Activated naive CD4-positive, alpha-beta T cell treated with Interleukin-2 at 50 U/mL for 16 hours (primary cell): ENCODE measurements at regions not wholly inside any gene's neighbourhood (a gene's known extent, or its start where the extent isn't known, plus 50 kb on each side); places are given as distances from the start of the nearest gene placed in this dataset.
"Not testable (repeated sequence)": the region's sequence is repeated elsewhere in the genome, so short reads cannot be mapped to it uniquely, and the experiment has no call there.

Experiments used
- DNase-seq: peaks from one replicate; pipeline ENCODE4 v3.0.0-alpha.2; 2020

GRCh38 chr15:32536507-32537172 lies 56.6 kb upstream of the GOLGA8N start:
- peak; percentile 24 for DNase-seq

- DNase-seq, result not testable (repeated sequence)
Observed at GRCh38 chr15:32536057-32536493, 57.2 kb upstream of the GOLGA8N start.

- DNase-seq, result not testable (repeated sequence)
Observed at GRCh38 chr15:32535150-32535898, 57.9 kb upstream of the GOLGA8N start.

GRCh38 chr15:32522900-32523299 lies 67.5 kb upstream of the GOLGA8O start:
- DNase-seq, result not testable (repeated sequence)

GRCh38 chr15:32522421-32522820 lies 67.0 kb upstream of the GOLGA8O start:
- DNase-seq, result not testable (repeated sequence)

- DNase-seq, result not testable (repeated sequence)
Observed at GRCh38 chr15:32518976-32519375, 63.5 kb upstream of the GOLGA8O start.

- not testable (repeated sequence) for DNase-seq
Observed at GRCh38 chr15:32518013-32518412, 62.6 kb upstream of the GOLGA8O start.

GRCh38 chr15:32516954-32517353 lies 61.5 kb upstream of the GOLGA8O start:
- DNase-seq, result not testable (repeated sequence)

- DNase-seq, result not testable (repeated sequence)
Observed at GRCh38 chr15:32513378-32513777, 57.9 kb upstream of the GOLGA8O start.

- not testable (repeated sequence) for DNase-seq
Observed at GRCh38 chr15:32510027-32510426, 54.6 kb upstream of the GOLGA8O start.

- not testable (repeated sequence) for DNase-seq
Observed at GRCh38 chr15:32508081-32508480, 52.6 kb upstream of the GOLGA8O start.

GRCh38 chr15:32506787-32507186 lies 51.4 kb upstream of the GOLGA8O start:
- not testable (repeated sequence) for DNase-seq

GRCh38 chr15:32505633-32506032 lies 50.2 kb upstream of the GOLGA8O start:
- DNase-seq, result not testable (repeated sequence)
